SK-N-SH treated with all-trans-retinoic acid at 6 μM for 48 hours (cell line): ENCODE measurements at regions not wholly inside any gene's neighbourhood (a gene's known extent, or its start where the extent isn't known, plus 50 kb on each side); places are given as distances from the start of the nearest gene placed in this dataset.

Source experiments
- ATAC-seq: fragments of 200-7000 bp; cut with Tn5 transposase; 3 replicates; pipeline ENCODE4 v1.9.1; 2020; ENCODE audit warnings: mild to moderate bottlenecking, moderate library complexity
- ARNTL ChIP-seq: fragments of 450-650 bp; formaldehyde crosslinking; IDR thresholded peaks from 2 replicates; pipeline ENCODE4 v1.5.0; 2020; ENCODE audit warnings: low read depth, mild to moderate bottlenecking, moderate library complexity, borderline replicate concordance
- CSDC2 ChIP-seq: fragments of 250-450 bp; sonication (Bioruptor Pico); IDR thresholded peaks from 2 replicates; pipeline ENCODE4 v1.5.0; 2020; ENCODE audit warnings: mild to moderate bottlenecking, moderate library complexity
- ESRRG ChIP-seq: fragments of 250-450 bp; sonication (Bioruptor Pico); IDR thresholded peaks from 2 replicates; pipeline ENCODE4 v1.6.1; 2021; ENCODE audit warnings: mild to moderate bottlenecking
- GLIS3 ChIP-seq: fragments of 250-450 bp; sonication (Bioruptor Pico); IDR thresholded peaks from 2 replicates; pipeline ENCODE4 v1.5.0; 2020; ENCODE audit warnings: mild to moderate bottlenecking, moderate library complexity
- ISL1 ChIP-seq: fragments of 250-450 bp; sonication (Bioruptor Pico); IDR thresholded peaks from 2 replicates; pipeline ENCODE4 v2.1.2; 2022; ENCODE audit warnings: mild to moderate bottlenecking, moderate library complexity
- OSR1 ChIP-seq: fragments of 250-450 bp; sonication (Bioruptor Pico); IDR thresholded peaks from 2 replicates; pipeline ENCODE4 v1.8.0; 2022; ENCODE audit warnings: moderate library complexity, mild to moderate bottlenecking, inconsistent platforms
- PPARA ChIP-seq: fragments of 250-450 bp; sonication (Bioruptor Pico); IDR thresholded peaks from 2 replicates; pipeline ENCODE4 v1.5.0; 2020; ENCODE audit warnings: mild to moderate bottlenecking, borderline replicate concordance
- RARB ChIP-seq: fragments of 250-450 bp; sonication (Bioruptor Pico); IDR thresholded peaks from 2 replicates; pipeline ENCODE4 v1.8.0; 2021; ENCODE audit warnings: mild to moderate bottlenecking, moderate library complexity
- TCF4 ChIP-seq: fragments of 250-450 bp; sonication (Bioruptor Pico); IDR thresholded peaks from 2 replicates; pipeline ENCODE4 v1.8.0; 2021; ENCODE audit warnings: mild to moderate bottlenecking, moderate library complexity, borderline replicate concordance
- TOX ChIP-seq: fragments of 250-450 bp; sonication (Bioruptor Pico); IDR thresholded peaks from 2 replicates; pipeline ENCODE4 v1.8.0; 2021; ENCODE audit warnings: mild to moderate bottlenecking, moderate library complexity, borderline replicate concordance
- ZC3H10 ChIP-seq: fragments of 250-450 bp; sonication (Bioruptor Pico); IDR thresholded peaks from 2 replicates; pipeline ENCODE4 v1.5.1; 2021; ENCODE audit warnings: mild to moderate bottlenecking, moderate library complexity
- ZFP3 ChIP-seq: fragments of 250-450 bp; sonication (Bioruptor Pico); IDR thresholded peaks from 2 replicates; pipeline ENCODE4 v1.5.0; 2020; ENCODE audit warnings: mild to moderate bottlenecking, moderate library complexity
- ZFP30 ChIP-seq: fragments of 450-650 bp; formaldehyde crosslinking; IDR thresholded peaks from 2 replicates; pipeline ENCODE4 v1.5.0; 2022; ENCODE audit warnings: mild to moderate bottlenecking, moderate library complexity
- ZNF565 ChIP-seq: fragments of 450-650 bp; formaldehyde crosslinking; conservative IDR thresholded peaks from 2 replicates; pipeline ENCODE4 v1.5.0; 2020; ENCODE audit warnings: low read depth, mild to moderate bottlenecking, moderate library complexity
- ZNF70 ChIP-seq: fragments of 450-650 bp; formaldehyde crosslinking; IDR thresholded peaks from 2 replicates; pipeline ENCODE4 v1.5.0; 2020; ENCODE audit warnings: mild to moderate bottlenecking, moderate library complexity
- ZNF8 ChIP-seq: fragments of 450-650 bp; formaldehyde crosslinking; IDR thresholded peaks from 2 replicates; pipeline ENCODE4 v1.5.0; 2020; ENCODE audit warnings: mild to moderate bottlenecking, moderate library complexity
- TF ChIP-seq, protein P1 (sequence below): fragments of 250-450 bp; sonication (Bioruptor Pico); IDR thresholded peaks from 2 replicates; pipeline ENCODE4 v1.5.0; 2020; ENCODE audit warnings: mild to moderate bottlenecking, moderate library complexity
- TF ChIP-seq, protein P2 (sequence below): fragments of 250-450 bp; sonication (Bioruptor Pico); IDR thresholded peaks from 2 replicates; pipeline ENCODE4 v1.8.0; 2020; ENCODE audit warnings: mild to moderate bottlenecking, moderate library complexity, borderline replicate concordance
- TF ChIP-seq, protein P3 (sequence below): fragments of 250-450 bp; sonication (Bioruptor Pico); IDR thresholded peaks from 2 replicates; pipeline ENCODE4 v1.5.1; 2021; ENCODE audit warnings: mild to moderate bottlenecking, moderate library complexity
- TF ChIP-seq, protein P4 (sequence below): fragments of 250-450 bp; sonication (Bioruptor Pico); IDR thresholded peaks from 2 replicates; pipeline ENCODE4 v1.5.1; 2020; ENCODE audit warnings: low read depth, mild to moderate bottlenecking, moderate library complexity
- TF ChIP-seq, protein P5 (sequence below): fragments of 250-450 bp; sonication (Bioruptor Pico); IDR thresholded peaks from 2 replicates; pipeline ENCODE4 v1.8.0; 2021; ENCODE audit warnings: low read depth, mild to moderate bottlenecking, moderate library complexity, borderline replicate concordance

DNA sequence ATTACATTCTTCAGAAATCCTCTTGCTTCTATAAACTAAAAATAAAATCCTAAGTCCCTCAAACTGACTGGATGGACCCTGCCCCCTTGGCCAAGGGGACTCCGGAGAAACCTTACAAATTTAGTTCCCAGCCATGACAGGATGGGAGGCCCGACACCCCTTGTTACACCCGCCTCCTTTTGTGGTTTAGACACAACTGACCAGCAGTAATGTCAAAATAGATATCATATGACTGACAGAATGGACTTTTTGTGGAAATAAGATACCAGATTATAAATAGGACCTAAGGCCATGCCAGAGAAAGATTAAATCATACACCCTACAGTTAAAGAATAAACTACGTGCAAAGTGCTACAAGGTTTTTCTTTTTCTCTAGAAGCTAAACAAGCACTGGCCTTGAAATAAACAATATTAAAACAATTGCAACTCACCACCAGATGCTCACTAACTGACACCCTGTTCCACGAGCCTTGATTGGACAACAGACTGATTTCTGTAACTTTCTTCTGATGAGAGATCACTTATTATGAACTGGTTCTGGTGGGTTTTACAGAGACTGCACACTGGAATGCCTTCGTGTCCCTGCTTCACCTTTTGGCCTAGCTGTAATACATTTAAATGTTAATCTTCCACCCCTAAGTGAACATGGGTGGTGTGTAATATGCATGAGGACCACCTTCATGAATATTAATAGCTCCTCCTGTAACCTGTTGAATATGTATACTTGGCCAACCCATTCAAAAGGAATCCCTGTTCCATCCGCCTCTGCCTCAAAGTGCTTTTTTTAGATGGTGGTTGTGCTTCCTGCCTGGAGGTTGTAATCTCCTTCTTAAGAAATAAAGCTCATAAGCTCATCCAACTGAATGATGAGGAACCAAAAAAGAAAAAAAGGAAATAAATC lies 99.6 kb downstream of the ODF2L start:
- TF ChIP-seq ISL1 (CRISPR knock-in tag), result no peak
- no peak for TF ChIP-seq TCF4 (CRISPR knock-in tag)
- TF ChIP-seq, protein P1, sequence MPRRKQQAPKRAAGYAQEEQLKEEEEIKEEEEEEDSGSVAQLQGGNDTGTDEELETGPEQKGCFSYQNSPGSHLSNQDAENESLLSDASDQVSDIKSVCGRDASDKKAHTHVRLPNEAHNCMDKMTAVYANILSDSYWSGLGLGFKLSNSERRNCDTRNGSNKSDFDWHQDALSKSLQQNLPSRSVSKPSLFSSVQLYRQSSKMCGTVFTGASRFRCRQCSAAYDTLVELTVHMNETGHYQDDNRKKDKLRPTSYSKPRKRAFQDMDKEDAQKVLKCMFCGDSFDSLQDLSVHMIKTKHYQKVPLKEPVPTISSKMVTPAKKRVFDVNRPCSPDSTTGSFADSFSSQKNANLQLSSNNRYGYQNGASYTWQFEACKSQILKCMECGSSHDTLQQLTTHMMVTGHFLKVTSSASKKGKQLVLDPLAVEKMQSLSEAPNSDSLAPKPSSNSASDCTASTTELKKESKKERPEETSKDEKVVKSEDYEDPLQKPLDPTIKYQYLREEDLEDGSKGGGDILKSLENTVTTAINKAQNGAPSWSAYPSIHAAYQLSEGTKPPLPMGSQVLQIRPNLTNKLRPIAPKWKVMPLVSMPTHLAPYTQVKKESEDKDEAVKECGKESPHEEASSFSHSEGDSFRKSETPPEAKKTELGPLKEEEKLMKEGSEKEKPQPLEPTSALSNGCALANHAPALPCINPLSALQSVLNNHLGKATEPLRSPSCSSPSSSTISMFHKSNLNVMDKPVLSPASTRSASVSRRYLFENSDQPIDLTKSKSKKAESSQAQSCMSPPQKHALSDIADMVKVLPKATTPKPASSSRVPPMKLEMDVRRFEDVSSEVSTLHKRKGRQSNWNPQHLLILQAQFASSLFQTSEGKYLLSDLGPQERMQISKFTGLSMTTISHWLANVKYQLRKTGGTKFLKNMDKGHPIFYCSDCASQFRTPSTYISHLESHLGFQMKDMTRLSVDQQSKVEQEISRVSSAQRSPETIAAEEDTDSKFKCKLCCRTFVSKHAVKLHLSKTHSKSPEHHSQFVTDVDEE (CRISPR knock-in tag), result no peak
- TF ChIP-seq GLIS3 (CRISPR knock-in tag), result no peak
- TF ChIP-seq ZFP30 (CRISPR knock-in tag), result no peak
- no peak for TF ChIP-seq ZFP3 (CRISPR knock-in tag)
- TF ChIP-seq, protein P2, sequence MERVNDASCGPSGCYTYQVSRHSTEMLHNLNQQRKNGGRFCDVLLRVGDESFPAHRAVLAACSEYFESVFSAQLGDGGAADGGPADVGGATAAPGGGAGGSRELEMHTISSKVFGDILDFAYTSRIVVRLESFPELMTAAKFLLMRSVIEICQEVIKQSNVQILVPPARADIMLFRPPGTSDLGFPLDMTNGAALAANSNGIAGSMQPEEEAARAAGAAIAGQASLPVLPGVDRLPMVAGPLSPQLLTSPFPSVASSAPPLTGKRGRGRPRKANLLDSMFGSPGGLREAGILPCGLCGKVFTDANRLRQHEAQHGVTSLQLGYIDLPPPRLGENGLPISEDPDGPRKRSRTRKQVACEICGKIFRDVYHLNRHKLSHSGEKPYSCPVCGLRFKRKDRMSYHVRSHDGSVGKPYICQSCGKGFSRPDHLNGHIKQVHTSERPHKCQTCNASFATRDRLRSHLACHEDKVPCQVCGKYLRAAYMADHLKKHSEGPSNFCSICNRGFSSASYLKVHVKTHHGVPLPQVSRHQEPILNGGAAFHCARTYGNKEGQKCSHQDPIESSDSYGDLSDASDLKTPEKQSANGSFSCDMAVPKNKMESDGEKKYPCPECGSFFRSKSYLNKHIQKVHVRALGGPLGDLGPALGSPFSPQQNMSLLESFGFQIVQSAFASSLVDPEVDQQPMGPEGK (CRISPR knock-in tag), result no peak
- no peak for TF ChIP-seq PPARA (CRISPR knock-in tag)
- TF ChIP-seq ESRRG (CRISPR knock-in tag), result no peak
- no peak for ATAC-seq

DNA sequence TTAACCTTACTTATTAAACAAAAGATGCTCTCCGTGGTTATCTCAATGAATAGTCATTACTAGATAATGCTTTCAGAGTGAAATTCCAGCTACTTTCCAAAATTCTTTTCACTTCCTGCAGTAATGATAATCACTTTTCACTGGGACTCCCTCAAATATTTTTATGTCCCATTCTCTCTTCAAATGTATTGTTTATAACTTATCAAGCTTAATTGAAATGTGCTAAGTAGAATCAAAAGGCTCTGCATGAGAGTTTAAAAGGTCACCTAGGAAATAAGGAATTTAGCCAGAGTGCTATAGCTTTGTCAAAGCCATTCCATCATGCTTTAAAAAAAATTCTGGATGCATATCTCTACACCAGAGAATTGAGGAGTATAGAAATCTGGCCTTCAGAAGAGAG lies 106.4 kb downstream of the ODF2L start:
- no peak for ATAC-seq
- TF ChIP-seq ZFP3 (CRISPR knock-in tag), result no peak
- TF ChIP-seq CSDC2 (CRISPR knock-in tag), result no peak
- no peak for TF ChIP-seq PPARA (CRISPR knock-in tag)
- no peak for TF ChIP-seq RARB (CRISPR knock-in tag)
- no peak for TF ChIP-seq ZNF565 (CRISPR knock-in tag)
- no peak for TF ChIP-seq ZNF8
- TF ChIP-seq, protein P3, sequence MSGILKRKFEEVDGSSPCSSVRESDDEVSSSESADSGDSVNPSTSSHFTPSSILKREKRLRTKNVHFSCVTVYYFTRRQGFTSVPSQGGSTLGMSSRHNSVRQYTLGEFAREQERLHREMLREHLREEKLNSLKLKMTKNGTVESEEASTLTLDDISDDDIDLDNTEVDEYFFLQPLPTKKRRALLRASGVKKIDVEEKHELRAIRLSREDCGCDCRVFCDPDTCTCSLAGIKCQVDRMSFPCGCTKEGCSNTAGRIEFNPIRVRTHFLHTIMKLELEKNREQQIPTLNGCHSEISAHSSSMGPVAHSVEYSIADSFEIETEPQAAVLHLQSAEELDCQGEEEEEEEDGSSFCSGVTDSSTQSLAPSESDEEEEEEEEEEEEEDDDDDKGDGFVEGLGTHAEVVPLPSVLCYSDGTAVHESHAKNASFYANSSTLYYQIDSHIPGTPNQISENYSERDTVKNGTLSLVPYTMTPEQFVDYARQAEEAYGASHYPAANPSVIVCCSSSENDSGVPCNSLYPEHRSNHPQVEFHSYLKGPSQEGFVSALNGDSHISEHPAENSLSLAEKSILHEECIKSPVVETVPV (CRISPR knock-in tag), result no peak
- no peak for TF ChIP-seq ZC3H10 (CRISPR knock-in tag)
- TF ChIP-seq, protein P4, sequence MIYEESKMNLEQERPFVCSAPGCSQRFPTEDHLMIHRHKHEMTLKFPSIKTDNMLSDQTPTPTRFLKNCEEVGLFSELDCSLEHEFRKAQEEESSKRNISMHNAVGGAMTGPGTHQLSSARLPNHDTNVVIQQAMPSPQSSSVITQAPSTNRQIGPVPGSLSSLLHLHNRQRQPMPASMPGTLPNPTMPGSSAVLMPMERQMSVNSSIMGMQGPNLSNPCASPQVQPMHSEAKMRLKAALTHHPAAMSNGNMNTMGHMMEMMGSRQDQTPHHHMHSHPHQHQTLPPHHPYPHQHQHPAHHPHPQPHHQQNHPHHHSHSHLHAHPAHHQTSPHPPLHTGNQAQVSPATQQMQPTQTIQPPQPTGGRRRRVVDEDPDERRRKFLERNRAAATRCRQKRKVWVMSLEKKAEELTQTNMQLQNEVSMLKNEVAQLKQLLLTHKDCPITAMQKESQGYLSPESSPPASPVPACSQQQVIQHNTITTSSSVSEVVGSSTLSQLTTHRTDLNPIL (CRISPR knock-in tag), result no peak
- TF ChIP-seq ARNTL (CRISPR knock-in tag), result no peak
- no peak for TF ChIP-seq TCF4 (CRISPR knock-in tag)
- no peak for TF ChIP-seq TOX (CRISPR knock-in tag)
- TF ChIP-seq, protein P5, sequence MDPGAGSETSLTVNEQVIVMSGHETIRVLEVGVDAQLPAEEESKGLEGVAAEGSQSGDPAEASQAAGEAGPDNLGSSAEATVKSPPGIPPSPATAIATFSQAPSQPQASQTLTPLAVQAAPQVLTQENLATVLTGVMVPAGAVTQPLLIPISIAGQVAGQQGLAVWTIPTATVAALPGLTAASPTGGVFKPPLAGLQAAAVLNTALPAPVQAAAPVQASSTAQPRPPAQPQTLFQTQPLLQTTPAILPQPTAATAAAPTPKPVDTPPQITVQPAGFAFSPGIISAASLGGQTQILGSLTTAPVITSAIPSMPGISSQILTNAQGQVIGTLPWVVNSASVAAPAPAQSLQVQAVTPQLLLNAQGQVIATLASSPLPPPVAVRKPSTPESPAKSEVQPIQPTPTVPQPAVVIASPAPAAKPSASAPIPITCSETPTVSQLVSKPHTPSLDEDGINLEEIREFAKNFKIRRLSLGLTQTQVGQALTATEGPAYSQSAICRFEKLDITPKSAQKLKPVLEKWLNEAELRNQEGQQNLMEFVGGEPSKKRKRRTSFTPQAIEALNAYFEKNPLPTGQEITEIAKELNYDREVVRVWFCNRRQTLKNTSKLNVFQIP (CRISPR knock-in tag), result no peak
- no peak for TF ChIP-seq ZFP30 (CRISPR knock-in tag)
- no peak for TF ChIP-seq ESRRG (CRISPR knock-in tag)
- TF ChIP-seq OSR1 (CRISPR knock-in tag), result no peak
- TF ChIP-seq ZNF70 (CRISPR knock-in tag), result no peak
- TF ChIP-seq GLIS3 (CRISPR knock-in tag), result no peak
- TF ChIP-seq, protein P1 (CRISPR knock-in tag), result no peak
